MM.1S (cell line): ENCODE measurements at regions not wholly inside any gene's neighbourhood (a gene's known extent, or its start where the extent isn't known, plus 50 kb on each side); places are given as distances from the start of the nearest gene placed in this dataset.

Experiments used
- DNase-seq: peaks from one replicate; pipeline ENCODE4 v3.0.0-alpha.2; 2015
- H2AFZ ChIP-seq: fragments of 300-600 bp; sonication (generic); 2 replicates; pipeline ENCODE4 v1.6.0; 2016; ENCODE audit warnings: antibody characterized with exemption, low read length
- H3F3A ChIP-seq: fragments of 300-600 bp; sonication (generic); 2 replicates; pipeline ENCODE4 v1.6.1; 2016; ENCODE audit warnings: mild to moderate bottlenecking, antibody characterized with exemption, low read length, moderate library complexity, mixed read lengths; ENCODE audit not compliant: insufficient read depth
- H3K27ac ChIP-seq: fragments of 300-600 bp; sonication (generic); 2 replicates; pipeline ENCODE4 v1.5.1; 2016; ENCODE audit warnings: mild to moderate bottlenecking, low read length
- H3K27me3 ChIP-seq: fragments of 300-600 bp; sonication (generic); replicated peaks from 2 replicates; pipeline ENCODE4 v1.6.0; 2016; ENCODE audit warnings: low read length; ENCODE audit not compliant: insufficient read depth
- H3K36me3 ChIP-seq: fragments of 300-600 bp; sonication (generic); replicated peaks from 2 replicates; pipeline ENCODE4 v1.6.1; 2016; ENCODE audit warnings: mild to moderate bottlenecking, low read length, mixed read lengths; ENCODE audit not compliant: insufficient read depth
- H3K4me1 ChIP-seq: fragments of 300-600 bp; sonication (generic); 2 replicates; pipeline ENCODE4 v1.6.1; 2016; ENCODE audit warnings: low read length, mixed read lengths
- H3K4me2 ChIP-seq: fragments of 300-600 bp; sonication (generic); 2 replicates; pipeline ENCODE4 v1.6.0; 2016; ENCODE audit warnings: low read depth, low read length
- H3K4me3 ChIP-seq: fragments of 300-600 bp; sonication (generic); 2 replicates; pipeline ENCODE4 v1.5.1; 2016; ENCODE audit warnings: low read length, mixed read lengths
- H3K79me2 ChIP-seq: fragments of 300-600 bp; sonication (generic); 2 replicates; pipeline ENCODE4 v1.6.1; 2016; ENCODE audit warnings: mixed run types, low read length, mixed read lengths
- H3K9ac ChIP-seq: fragments of 300-600 bp; sonication (generic); 2 replicates; pipeline ENCODE4 v1.6.1; 2016; ENCODE audit warnings: low read length, mixed read lengths
- H3K9me2 ChIP-seq: fragments of 300-600 bp; sonication (generic); replicated peaks from 2 replicates; pipeline ENCODE4 v1.6.1; 2016; ENCODE audit warnings: mild to moderate bottlenecking, low read length, mixed read lengths; ENCODE audit not compliant: insufficient read depth
- H3K9me3 ChIP-seq: fragments of 300-600 bp; sonication (generic); replicated peaks from 2 replicates; pipeline ENCODE4 v1.6.1; 2016; ENCODE audit warnings: mild to moderate bottlenecking, low read length, mixed read lengths; ENCODE audit not compliant: insufficient read depth
- H4K20me1 ChIP-seq: fragments of 300-600 bp; sonication (generic); 2 replicates; pipeline ENCODE4 v1.6.1; 2016; ENCODE audit warnings: mild to moderate bottlenecking, low read length, moderate library complexity, mixed read lengths; ENCODE audit not compliant: insufficient read depth
- EZH2 ChIP-seq: fragments of 300-600 bp; sonication (generic); optimal IDR thresholded peaks from 2 replicates; pipeline ENCODE3; 2017; ENCODE audit warnings: low read depth, mild to moderate bottlenecking, antibody characterized with exemption, low read length, mixed read lengths
- EZH2phosphoT487 ChIP-seq: fragments of 300-600 bp; sonication (generic); IDR thresholded peaks from 2 replicates; pipeline ENCODE4 v1.6.1; 2018; ENCODE audit warnings: antibody characterized with exemption, low read length
- TF ChIP-seq, protein P1 (sequence below): fragments of 300-600 bp; sonication (generic); IDR thresholded peaks from 2 replicates; pipeline ENCODE4 v1.5.1; 2016; ENCODE audit warnings: antibody characterized with exemption, low read length, mixed read lengths

DNA sequence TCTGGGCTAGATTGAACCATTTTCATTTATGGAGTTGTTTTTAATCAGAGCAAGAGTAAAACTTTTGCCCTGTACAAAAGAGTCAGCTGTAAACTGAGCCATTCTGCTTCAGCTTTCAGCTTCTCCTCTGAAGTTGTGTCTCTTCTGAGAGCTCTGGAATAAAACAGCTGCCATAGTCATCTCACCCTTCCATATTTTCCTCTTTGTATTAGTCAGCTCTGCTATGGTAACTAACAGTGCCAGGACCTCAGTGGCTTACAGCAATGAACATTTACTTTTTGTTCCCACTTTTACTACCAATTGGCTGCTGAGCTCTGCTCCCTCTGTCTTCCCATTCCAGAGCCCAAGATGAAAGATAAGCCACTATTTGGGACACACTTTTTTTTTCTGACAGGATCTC is 178.5 kb downstream of the DAD1 start:
- Histone ChIP-seq H3F3A (no peaks in the 10 kb centered on the region), H3K9ac (no peak overlapping the region), H3K4me2 (no peak overlapping the region), H3K4me1 (no peaks in the 10 kb centered on the region), H3K4me3 (no peak overlapping the region), H3K9me3 (no peaks in the 10 kb centered on the region), H3K36me3 (no peaks in the 10 kb centered on the region), H3K27ac (no peak overlapping the region), H4K20me1 (no peaks in the 10 kb centered on the region), H3K27me3 (no peaks in the 10 kb centered on the region), H2AFZ (no peak overlapping the region), H3K79me2 (no peaks in the 10 kb centered on the region), H3K9me2 (no peaks in the 10 kb centered on the region)
- no peak for DNase-seq
- no peak for TF ChIP-seq EZH2
- no peak for TF ChIP-seq EZH2phosphoT487
- TF ChIP-seq, protein P1, sequence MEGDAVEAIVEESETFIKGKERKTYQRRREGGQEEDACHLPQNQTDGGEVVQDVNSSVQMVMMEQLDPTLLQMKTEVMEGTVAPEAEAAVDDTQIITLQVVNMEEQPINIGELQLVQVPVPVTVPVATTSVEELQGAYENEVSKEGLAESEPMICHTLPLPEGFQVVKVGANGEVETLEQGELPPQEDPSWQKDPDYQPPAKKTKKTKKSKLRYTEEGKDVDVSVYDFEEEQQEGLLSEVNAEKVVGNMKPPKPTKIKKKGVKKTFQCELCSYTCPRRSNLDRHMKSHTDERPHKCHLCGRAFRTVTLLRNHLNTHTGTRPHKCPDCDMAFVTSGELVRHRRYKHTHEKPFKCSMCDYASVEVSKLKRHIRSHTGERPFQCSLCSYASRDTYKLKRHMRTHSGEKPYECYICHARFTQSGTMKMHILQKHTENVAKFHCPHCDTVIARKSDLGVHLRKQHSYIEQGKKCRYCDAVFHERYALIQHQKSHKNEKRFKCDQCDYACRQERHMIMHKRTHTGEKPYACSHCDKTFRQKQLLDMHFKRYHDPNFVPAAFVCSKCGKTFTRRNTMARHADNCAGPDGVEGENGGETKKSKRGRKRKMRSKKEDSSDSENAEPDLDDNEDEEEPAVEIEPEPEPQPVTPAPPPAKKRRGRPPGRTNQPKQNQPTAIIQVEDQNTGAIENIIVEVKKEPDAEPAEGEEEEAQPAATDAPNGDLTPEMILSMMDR: no peak

DNA sequence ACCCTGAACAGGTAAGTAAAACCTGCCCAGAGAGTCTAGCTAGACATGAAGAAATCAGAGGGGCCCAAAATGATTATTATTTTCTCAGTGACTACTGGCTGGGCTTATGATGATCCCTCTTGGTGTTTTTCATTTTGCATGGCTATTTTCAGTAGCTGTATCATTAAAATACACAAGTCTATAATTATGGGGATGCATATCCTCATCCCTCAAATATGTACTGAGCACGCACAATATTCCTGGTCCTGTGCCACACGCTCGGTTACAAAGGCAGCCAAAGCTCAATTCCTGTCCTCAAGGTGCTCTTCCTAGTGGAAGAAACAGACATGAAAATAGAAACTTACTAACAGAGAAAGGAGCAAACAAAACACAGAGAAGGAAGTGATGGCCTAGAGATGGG is 180.0 kb downstream of the DAD1 start:
- Histone ChIP-seq H3K27me3 (no peaks in the 10 kb centered on the region), H2AFZ (no peak overlapping the region), H3K36me3 (no peaks in the 10 kb centered on the region), H3K9me2 (no peaks in the 10 kb centered on the region), H3F3A (no peaks in the 10 kb centered on the region), H3K79me2 (no peaks in the 10 kb centered on the region), H3K27ac (no peak overlapping the region), H3K9ac (no peak overlapping the region), H3K4me1 (no peaks in the 10 kb centered on the region), H3K4me3 (no peak overlapping the region), H4K20me1 (no peaks in the 10 kb centered on the region), H3K9me3 (no peaks in the 10 kb centered on the region), H3K4me2 (no peak overlapping the region)
- no peak for DNase-seq
- TF ChIP-seq EZH2phosphoT487: no peak
- no peak for TF ChIP-seq EZH2
- TF ChIP-seq, protein P1: no peak

DNA sequence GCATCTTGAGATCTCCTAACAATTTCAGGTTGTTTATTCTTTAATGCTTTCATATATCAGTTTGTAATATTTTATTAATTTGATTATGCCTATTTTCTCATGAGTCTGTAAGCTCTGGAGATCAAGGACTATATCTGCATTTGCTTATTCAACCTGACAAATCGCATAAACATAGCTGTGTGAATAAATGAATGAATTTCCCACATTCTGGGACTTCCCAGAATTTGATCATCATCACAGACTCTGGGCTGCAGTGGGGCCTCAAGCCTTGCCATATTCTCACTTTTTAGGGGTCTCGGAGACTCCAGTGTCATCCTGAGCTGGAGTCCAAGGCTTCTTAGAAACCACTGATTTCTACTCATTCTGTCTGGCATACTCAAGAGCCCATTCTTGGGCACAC is 180.5 kb downstream of the DAD1 start:
- Histone ChIP-seq H3K9ac (no peak overlapping the region), H2AFZ (no peak overlapping the region), H4K20me1 (no peaks in the 10 kb centered on the region), H3K27me3 (no peaks in the 10 kb centered on the region), H3K4me2 (no peak overlapping the region), H3K9me2 (no peaks in the 10 kb centered on the region), H3K36me3 (no peaks in the 10 kb centered on the region), H3K79me2 (no peaks in the 10 kb centered on the region), H3K27ac (no peak overlapping the region), H3K4me3 (no peak overlapping the region), H3F3A (no peaks in the 10 kb centered on the region), H3K4me1 (no peaks in the 10 kb centered on the region), H3K9me3 (no peaks in the 10 kb centered on the region)
- TF ChIP-seq, protein P1: no peak
- no peak for DNase-seq

DNA sequence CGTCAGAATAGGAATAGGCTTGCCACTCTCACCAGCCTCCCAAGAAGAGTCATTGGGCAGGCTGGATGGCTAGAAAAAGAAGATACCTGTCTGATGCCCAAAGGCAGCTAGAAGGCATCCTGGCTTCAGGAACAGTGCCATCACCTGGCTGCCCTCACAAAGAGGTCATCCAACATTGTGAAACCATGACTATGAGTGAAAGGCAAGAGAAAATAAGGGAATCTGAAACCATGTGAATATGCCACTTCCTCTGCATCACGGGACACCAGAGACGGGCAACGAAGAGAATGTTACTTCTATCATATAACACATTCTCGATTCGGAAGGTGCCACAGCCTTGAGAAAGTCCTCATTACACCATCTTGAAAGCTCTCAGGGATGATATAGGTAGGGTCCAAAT is 182.0 kb downstream of the DAD1 start:
- H3F3A ChIP-seq: no peaks in the 10 kb centered on the region
- H3K27ac ChIP-seq: no peak overlapping the region
- H3K9ac ChIP-seq: no peak overlapping the region
- no peak overlapping the region for H2AFZ ChIP-seq
- DNase-seq: no peak
- H4K20me1 ChIP-seq: no peaks in the 10 kb centered on the region
- H3K9me3 ChIP-seq: no peaks in the 10 kb centered on the region
- H3K9me2 ChIP-seq: no peaks in the 10 kb centered on the region
- H3K4me3 ChIP-seq: no peak overlapping the region
- no peaks in the 10 kb centered on the region for H3K4me1 ChIP-seq
- H3K79me2 ChIP-seq: no peaks in the 10 kb centered on the region
- H3K36me3 ChIP-seq: no peaks in the 10 kb centered on the region
- no peaks in the 10 kb centered on the region for H3K27me3 ChIP-seq
- TF ChIP-seq EZH2 (no peak), EZH2phosphoT487 (no peak)
- TF ChIP-seq, protein P1: no peak
- no peak overlapping the region for H3K4me2 ChIP-seq
